HG03095 (cell line): ENCODE measurements at regions not wholly inside any gene's neighbourhood (a gene's known extent, or its start where the extent isn't known, plus 50 kb on each side); places are given as distances from the start of the nearest gene placed in this dataset.

ENCODE experiments used
- ATAC-seq: cut with Tn5 transposase; IDR thresholded peaks from one replicate; pipeline ENCODE4 v1.9.1; 2021; ENCODE audit warnings: moderate library complexity; ENCODE audit not compliant: unreplicated experiment

DNA sequence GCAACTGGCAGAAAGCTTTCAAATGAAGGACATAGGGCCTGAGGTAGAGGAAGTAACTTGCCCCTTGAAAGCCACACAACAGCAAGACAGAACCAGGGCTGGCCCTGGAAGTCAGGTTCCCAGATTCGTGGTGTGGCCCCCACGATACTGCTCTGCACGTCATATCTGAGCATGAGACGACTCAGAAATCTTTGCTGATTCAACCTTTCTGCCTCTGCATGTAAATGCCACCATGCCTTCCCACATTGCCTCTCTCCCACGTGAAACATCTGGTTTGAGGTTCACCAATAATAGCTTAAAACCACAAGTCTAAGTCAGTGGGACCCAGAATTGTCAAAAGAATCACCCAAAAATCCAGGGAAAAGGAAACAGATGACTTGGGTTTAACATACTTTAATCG is 214.0 kb upstream of the TRIB2 start:
- no peak for ATAC-seq

GRCh38 chr2:12504443-12504842 is 212.3 kb upstream of the TRIB2 start:
- peak; percentile 40 for ATAC-seq

GRCh38 chr2:12506846-12507245 is 209.9 kb upstream of the TRIB2 start:
- ATAC-seq, result no peak

GRCh38 chr2:12507295-12507694 is 209.4 kb upstream of the TRIB2 start:
- peak; percentile 51 for ATAC-seq

- ATAC-seq, result no peak
Measured at GRCh38 chr2:12510070-12510469, 206.7 kb upstream of the TRIB2 start.

DNA sequence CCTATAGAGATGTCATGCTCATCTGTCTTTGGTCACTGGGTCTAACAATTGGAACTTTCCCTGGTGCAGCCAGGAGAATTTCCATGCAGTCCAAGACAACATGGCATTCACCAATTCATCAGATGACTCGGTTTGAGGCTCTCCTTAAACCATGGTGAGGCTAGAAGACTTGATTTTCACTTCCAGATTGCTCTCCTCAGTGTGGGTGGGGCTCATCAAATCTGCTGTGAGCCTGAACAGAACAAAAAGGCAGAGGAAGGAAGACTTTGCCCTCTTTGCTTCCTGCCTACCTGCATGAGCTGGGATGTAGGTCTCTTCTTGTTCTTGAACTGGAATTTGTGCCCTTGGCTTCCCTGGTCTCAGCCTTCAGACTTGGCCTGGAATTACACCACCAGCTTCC is 203.4 kb upstream of the TRIB2 start:
- ATAC-seq, result no peak

DNA sequence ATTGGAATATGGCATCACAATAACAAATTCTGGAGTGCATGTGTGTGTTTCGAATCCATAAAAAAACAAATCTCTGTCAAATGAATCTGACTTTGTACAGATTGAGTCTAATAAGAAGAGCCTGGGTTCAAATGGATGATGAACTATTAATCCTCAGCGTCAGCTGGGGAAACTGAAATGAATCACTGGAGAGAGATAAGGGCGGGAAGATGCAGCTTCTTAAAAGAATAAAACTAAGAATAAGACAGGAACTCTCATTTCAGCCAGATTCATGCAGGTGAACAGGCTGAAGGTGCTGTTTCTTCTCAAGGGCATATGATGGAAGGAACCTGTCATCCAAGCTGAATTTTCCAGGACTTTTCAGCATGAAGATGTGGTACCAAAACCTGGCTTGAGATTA is 202.6 kb upstream of the TRIB2 start:
- no peak for ATAC-seq

GRCh38 chr2:12514631-12515437 is 201.9 kb upstream of the TRIB2 start:
- ATAC-seq, result no peak

GRCh38 chr2:12515871-12516270 is 200.9 kb upstream of the TRIB2 start:
- no peak for ATAC-seq

DNA sequence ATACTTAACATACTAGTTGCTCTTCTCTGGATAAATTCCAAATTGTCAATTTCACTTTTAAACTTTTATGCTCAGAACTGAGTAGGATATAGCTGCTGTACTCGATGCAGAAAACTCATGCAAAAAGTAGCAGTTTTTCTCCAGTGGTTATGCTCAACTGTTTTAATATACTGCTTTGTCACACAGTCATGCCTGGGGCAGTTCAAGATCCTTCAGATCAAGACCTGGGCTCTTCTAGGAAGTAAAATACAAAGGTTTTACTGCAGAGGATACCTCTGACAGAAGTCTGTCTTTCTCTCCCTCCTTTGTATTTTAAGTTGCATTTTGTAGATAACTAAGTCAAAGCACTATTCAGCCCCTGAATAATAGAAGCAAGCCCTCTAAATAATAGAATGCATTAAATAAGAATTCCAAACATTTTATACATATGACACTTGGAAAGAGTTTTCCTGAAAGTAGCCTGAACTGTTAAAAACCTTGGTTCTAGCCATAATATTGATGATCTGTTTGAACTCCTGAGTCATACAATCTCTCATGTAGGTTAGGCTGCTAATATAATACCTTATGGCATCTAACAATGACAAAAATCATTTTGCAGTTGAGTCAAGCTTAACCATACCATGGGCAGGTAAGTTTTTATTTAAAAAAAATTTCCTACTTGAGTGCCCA is 183.3 kb upstream of the TRIB2 start:
- ATAC-seq, result no peak

- ATAC-seq, result no peak
Measured at GRCh38 chr2:12534646-12535263, 182.0 kb upstream of the TRIB2 start.

- no peak for ATAC-seq
Measured at GRCh38 chr2:12536976-12537375, 179.8 kb upstream of the TRIB2 start.

DNA sequence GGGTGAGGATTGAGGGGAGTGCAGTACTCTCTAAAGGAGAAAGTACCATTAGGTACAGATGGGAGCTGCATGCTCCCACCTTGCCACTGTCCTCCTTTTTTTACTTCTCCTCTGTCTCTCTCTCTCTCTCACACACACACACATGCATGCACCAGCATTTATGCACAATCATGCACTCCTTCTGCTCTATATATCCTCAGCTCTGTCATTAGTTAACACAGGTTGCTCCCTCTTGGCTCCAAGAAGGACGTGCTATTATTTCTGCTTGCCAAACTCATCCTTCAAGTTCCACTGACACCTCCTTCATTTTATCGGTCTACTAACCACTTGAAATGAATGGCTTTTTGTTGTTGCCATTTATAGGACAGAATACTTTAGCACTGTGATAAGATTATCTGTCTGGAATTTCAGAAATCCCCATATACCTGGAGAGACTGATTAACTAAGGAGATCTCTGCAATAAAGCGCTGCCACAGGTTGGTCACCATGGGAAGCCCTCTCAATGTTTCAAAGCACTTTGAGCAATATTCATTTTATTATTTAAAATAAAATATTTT is 178.5 kb upstream of the TRIB2 start:
- no peak for ATAC-seq

- ATAC-seq, result no peak
Measured at GRCh38 chr2:12539336-12539735, 177.4 kb upstream of the TRIB2 start.

DNA sequence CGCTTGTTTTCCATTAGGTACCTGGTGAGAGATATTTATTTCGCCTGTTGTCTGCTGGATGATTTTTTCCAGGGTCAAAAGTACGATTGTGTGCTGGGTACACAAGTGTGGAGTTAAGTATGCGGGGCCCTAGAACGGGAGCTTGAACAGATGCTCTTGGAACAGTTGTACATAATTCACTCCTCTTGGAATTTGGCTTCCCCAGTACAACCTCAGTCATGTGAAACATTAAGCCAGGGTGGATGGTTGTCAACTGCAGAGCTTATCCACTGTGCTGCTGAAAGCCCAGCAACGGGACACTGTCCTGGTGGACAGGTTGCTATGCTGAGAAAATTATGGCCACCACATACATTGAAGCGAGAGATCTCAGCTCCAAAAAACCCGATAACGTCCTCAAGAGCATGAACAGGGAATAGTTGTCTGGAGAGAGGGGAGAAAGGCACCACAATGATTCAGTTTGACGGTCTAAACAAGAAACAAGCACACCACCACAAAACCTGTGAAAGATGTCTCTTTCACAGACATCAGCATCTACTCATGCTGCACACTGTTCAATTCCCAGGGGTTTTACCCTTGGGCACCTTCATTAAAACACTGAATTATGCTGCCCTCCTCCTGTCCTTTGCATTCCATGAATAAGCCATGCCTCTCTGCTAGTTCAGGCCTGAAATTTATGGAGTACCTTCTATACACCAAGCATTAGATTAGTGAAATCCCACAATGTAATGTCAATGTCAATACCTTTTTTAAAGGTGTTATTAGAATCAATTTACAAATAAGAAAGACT is 176.8 kb upstream of the TRIB2 start:
- ATAC-seq, result no peak

DNA sequence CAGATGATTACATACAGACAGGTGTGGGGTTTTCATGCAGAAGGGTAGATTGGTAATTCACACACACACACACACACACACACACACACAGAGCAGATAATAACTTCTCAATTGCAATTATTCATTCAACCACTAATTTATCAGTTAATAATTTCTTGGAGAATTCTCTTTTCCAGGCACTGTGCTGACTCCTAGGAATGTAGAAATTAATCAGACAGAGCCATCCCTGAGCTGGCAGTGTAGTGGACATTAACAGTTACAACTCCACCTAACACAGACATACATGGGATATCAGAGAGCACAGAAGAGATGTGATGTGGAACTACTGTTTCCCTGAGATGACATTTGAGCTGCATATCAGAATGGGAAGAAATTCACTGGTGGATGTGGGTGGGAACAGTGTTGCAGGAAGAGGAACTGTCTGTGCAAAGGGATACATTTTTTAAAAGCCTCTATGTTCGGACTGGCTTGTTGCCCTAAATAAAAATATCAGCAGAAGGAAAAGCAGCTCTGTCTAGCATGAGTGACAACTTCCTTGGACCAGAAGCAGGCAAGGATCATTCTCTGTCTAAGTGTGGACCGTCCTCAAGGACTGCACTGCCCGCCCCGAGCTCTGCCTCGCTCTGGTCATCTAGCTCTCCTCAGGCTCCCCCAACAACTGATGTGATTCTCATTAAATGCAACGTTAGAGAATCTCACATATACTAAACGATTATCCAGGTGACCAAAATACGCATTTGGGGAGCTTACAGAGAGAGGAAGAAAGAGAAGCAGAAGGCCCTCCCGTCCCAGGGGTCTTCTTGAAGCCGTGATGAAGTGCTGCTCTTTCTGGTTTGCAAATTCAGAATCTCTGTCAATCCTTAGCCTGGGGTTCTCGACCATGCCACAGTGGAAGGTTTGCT is 173.4 kb upstream of the TRIB2 start:
- no peak for ATAC-seq

DNA sequence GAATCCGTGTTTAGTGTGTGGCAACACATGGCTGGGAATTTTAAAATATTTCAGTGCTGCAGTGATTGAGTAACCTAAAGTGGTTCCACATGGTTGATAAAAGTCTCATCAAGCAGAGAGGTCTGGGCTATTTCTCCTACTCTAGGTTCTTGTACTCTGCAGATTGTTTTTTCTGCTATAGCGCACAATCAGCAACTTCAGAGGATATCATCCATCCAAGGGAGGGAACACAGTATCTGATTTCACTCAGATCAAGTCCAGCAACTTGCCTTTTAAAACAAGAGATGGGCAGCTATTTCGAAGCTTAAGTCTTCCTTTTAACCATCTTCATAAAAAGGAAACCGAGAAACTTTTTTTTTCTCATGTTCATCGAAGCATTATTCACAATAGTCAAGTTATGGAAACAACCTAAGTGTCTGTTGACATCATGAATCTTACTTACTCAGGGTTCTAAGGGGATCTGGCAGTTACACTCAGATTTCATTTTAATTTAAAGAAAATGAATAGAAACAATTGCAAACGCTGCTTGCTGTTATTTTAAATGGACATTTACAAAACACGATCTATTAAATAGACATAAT is 172.7 kb upstream of the TRIB2 start:
- peak; percentile 86 for ATAC-seq

DNA sequence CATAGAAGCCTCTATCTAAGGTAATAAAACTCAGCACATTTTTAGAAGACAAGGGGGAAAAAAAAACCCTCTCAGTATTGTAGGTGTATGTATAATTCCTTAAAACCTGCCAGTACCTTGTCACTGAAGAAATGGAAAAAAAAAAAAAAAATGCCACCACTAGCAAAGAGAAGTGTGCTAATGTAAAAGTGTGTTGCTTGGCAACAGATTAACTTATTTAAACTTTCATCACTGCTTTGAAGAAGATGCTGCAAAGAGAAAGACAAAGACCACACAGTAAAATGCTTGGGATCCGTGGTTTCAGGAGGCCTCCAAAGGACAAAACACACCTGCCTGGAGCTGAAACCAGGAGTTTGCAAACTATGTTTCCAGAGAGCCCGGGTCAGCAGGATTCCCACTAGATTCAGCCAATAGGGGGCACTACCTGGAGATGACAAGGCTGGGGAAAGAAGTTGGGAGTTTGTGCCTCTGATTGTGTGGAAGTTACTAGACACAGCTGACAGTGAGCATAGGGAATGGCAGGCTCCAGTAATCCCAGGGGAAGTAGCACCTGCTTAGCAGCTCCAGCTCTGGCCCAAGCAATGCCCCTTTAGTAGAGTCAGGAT is 169.1 kb upstream of the TRIB2 start:
- ATAC-seq, result no peak

- ATAC-seq, result no peak
Measured at GRCh38 chr2:12548906-12549305, 167.8 kb upstream of the TRIB2 start.
